Esophagus squamous epithelium (tissue), 5 donors: ENCODE measurements at regions not wholly inside any gene's neighbourhood (a gene's known extent, or its start where the extent isn't known, plus 50 kb on each side); places are given as distances from the start of the nearest gene placed in this dataset.

ENCODE experiments used
- DNase-seq: peaks from one replicate; lab custom pipeline; 2025; lab: John Stamatoyannopoulos, UW
- H3K27ac ChIP-seq, 4 donors: fragments of 200-600 bp; sonication (generic); one replicate each; pipeline ENCODE4 v1.5.1; 2016 to 2019; ENCODE audit warnings: mild to moderate bottlenecking in 1 of 4
- H3K27me3 ChIP-seq, 4 donors: fragments of 200-600 bp; sonication (generic); 1 replicate in 3 of 4; 2 replicates in 1 of 4; pipeline versions ENCODE4 v1.5.1 to v1.6.0; 2017 to 2021; ENCODE audit warnings: antibody characterized with exemption in 1 of 4
- H3K36me3 ChIP-seq, 3 donors: fragments of 200-600 bp; sonication (generic); one replicate each; pipeline ENCODE4 v1.5.1; 2016 to 2019
- H3K4me1 ChIP-seq, 3 donors: fragments of 200-600 bp; sonication (generic); one replicate each; pipeline ENCODE4 v1.5.1; 2017 to 2019
- H3K4me3 ChIP-seq, 4 donors: fragments of 200-600 bp; sonication (generic); 1 replicate in 3 of 4; 2 replicates in 1 of 4; pipeline ENCODE4 v1.5.1; 2016 to 2019; ENCODE audit warnings: mild to moderate bottlenecking in 2 of 4, moderate library complexity in 1 of 4
- H3K9me3 ChIP-seq, 3 donors: fragments of 200-600 bp; sonication (generic); one replicate each; pipeline ENCODE4 v1.5.1; 2016 to 2019
- POLR2A ChIP-seq, 4 donors: fragments of 450-650 bp; IDR thresholded peaks; one replicate each; pipeline ENCODE4 v1.6.1; 2017; ENCODE audit warnings: antibody characterized with exemption in 4 of 4, mild to moderate bottlenecking in 4 of 4, moderate library complexity in 3 of 4
- WGBS, 2 donors: methylation state at CpG; one replicate each; pipeline ENCODE4 v1.1.5; 2018; 5-methylcytosine and 5-hydroxymethylcytosine counted together
- intact Hi-C: fragments of 100-400 bp; cut with DNase I; formaldehyde crosslinking; loops from one replicate; pipeline ENCODE4 v1.15.0; 2022
- TF ChIP-seq, protein P1 (sequence below), 6 experiments: fragments of 450-650 bp in 4 of 6; fragments of 200-600 bp in 2 of 6; sonication (generic) in 2 of 6; IDR thresholded peaks; one replicate each; pipeline ENCODE4 v1.5.1; 2016 to 2019; ENCODE audit warnings: antibody characterized with exemption in 6 of 6, mild to moderate bottlenecking in 4 of 6, moderate library complexity in 4 of 6
- donor health status: DM: yes; HTN: yes; CAD: no.

DNA sequence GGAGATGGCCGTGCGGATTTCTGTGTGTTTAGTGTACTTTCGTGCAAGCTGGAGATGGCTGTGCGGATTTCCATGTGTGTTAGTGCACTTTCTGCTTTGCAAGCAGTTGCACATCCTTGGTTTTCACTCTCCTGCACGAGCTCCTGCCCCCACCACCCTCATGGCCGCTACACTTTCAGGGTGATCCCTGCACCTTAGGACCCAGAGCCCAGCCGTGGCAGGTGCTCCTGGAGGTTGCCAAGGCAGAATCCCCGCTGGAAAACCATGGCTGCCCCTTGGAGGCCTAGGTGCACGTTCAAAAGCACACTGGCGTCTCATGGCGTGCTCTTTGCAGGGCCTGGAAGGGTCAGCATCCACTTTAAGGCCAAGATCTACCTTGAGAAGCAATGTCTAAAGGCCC lies 311.0 kb upstream of the TNRC6C start:
- no peak overlapping the region for H3K4me3 ChIP-seq
- TF ChIP-seq, protein P1, sequence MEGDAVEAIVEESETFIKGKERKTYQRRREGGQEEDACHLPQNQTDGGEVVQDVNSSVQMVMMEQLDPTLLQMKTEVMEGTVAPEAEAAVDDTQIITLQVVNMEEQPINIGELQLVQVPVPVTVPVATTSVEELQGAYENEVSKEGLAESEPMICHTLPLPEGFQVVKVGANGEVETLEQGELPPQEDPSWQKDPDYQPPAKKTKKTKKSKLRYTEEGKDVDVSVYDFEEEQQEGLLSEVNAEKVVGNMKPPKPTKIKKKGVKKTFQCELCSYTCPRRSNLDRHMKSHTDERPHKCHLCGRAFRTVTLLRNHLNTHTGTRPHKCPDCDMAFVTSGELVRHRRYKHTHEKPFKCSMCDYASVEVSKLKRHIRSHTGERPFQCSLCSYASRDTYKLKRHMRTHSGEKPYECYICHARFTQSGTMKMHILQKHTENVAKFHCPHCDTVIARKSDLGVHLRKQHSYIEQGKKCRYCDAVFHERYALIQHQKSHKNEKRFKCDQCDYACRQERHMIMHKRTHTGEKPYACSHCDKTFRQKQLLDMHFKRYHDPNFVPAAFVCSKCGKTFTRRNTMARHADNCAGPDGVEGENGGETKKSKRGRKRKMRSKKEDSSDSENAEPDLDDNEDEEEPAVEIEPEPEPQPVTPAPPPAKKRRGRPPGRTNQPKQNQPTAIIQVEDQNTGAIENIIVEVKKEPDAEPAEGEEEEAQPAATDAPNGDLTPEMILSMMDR (IDR thresholded peaks at IDR 0.05), result no peak
- TF ChIP-seq POLR2A (IDR thresholded peaks at IDR 0.05), result no peak
- intact Hi-C loops, result no loop called here
- no peak overlapping the region for H3K27ac ChIP-seq
- WGBS, 2 donors, result 78 to 88% methylated on average over 7 to 8 of the region's 11 CpGs
- H3K36me3 ChIP-seq, result no peaks in the 10 kb centered on the region
- H3K9me3 ChIP-seq, result no peaks in the 10 kb centered on the region
- no peak for DNase-seq
- H3K4me1 ChIP-seq, result peaks cover 0 to 11% (median 0%) of the 10 kb centered on the region in 3 donors
- peaks cover 0 to 35% (median 0%) of the 10 kb centered on the region in 4 donors for H3K27me3 ChIP-seq

GRCh38 chr17:77649717-77650211 lies 308.7 kb upstream of the TNRC6C start:
- no peaks in the 10 kb centered on the region for H3K9me3 ChIP-seq
- intact Hi-C loops, result no loop called here
- peaks cover 0 to 20% (median 0%) of the 10 kb centered on the region in 4 donors for H3K27me3 ChIP-seq
- WGBS, 2 donors, result 73 to 78% methylated on average over 6 to 8 of the region's 8 CpGs
- peaks cover 0 to 11% (median 0%) of the 10 kb centered on the region in 3 donors for H3K4me1 ChIP-seq
- H3K36me3 ChIP-seq, result no peaks in the 10 kb centered on the region
- no peak for DNase-seq
- no peak overlapping the region for H3K4me3 ChIP-seq
- H3K27ac ChIP-seq, result no peak overlapping the region
- TF ChIP-seq, protein P1 (IDR thresholded peaks at IDR 0.05), result no peak
- no peak for TF ChIP-seq POLR2A (IDR thresholded peaks at IDR 0.05)

- 70 to 73% methylated on average over 3 to 4 of the region's 4 CpGs for WGBS, 2 donors
- TF ChIP-seq, protein P1 (IDR thresholded peaks at IDR 0.05), result no peak
- TF ChIP-seq POLR2A (IDR thresholded peaks at IDR 0.05), result no peak
- no peak overlapping the region for H3K4me3 ChIP-seq
- peaks cover 0 to 23% (median 0%) of the 10 kb centered on the region in 4 donors for H3K27me3 ChIP-seq
- no peak for DNase-seq
- intact Hi-C loops, result no loop called here
- H3K4me1 ChIP-seq, result no peaks in the 10 kb centered on the region
- no peaks in the 10 kb centered on the region for H3K36me3 ChIP-seq
- H3K27ac ChIP-seq, result no peak overlapping the region
- no peaks in the 10 kb centered on the region for H3K9me3 ChIP-seq
Measured at GRCh38 chr17:77651988-77652387, 306.5 kb upstream of the TNRC6C start.

DNA sequence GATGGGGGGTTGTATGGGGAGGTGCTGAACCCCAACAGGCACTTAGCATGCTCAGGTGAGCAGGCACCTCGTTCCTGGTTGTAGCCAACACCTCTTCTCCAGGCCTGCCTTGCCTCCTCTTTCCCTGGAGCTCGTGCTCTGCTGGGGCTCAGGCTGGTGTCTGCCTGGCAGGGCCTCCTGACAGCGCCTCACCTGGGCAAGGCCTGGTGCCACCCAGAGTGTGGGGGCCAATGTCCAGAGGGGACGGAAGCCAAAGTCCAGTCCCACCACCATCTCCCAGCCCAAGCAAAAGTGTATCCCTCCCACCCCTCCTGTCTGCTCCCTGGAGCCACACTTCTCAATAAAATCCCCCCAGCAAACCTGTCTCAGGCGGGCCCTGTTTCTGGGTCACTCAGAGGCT lies 304.2 kb upstream of the TNRC6C start:
- DNase-seq, result no peak
- WGBS, 2 donors, result 60 to 83% methylated on average over 2 to 3 of the region's 5 CpGs
- peaks cover 0 to 11% (median 6%) of the 10 kb centered on the region in 3 donors for H3K9me3 ChIP-seq
- H3K4me1 ChIP-seq, result no peaks in the 10 kb centered on the region
- H3K27me3 ChIP-seq, result peaks cover 0 to 37% (median 0%) of the 10 kb centered on the region in 4 donors
- H3K4me3 ChIP-seq, result no peak overlapping the region
- no peak overlapping the region for H3K27ac ChIP-seq
- intact Hi-C loops, result no loop called here
- H3K36me3 ChIP-seq, result no peaks in the 10 kb centered on the region
- TF ChIP-seq, protein P1 (IDR thresholded peaks at IDR 0.05), result no peak
- TF ChIP-seq POLR2A (IDR thresholded peaks at IDR 0.05), result no peak

DNA sequence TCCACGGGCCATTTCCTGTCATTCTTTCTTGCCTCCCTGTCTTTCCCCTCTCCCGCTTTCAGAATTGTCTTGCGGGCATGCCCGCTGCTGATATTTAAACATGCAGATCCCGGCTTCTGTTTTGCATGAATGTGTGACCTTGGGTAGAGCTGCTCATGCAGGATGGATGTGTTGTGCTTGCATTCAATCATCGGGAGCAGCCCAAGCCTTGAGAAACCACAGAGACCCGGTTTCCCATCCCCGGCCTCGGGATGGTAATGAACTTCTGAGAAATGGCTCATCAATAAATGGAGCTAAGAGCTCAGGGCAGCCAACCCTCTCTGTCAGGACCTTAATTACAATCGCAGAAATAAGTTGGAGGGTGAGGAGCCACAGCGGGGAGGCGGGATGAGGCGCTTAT lies 303.7 kb upstream of the TNRC6C start:
- no peak overlapping the region for H3K27ac ChIP-seq
- H3K9me3 ChIP-seq, result peaks cover 0 to 11% (median 6%) of the 10 kb centered on the region in 3 donors
- DNase-seq, result no peak
- peaks cover 0 to 37% (median 0%) of the 10 kb centered on the region in 4 donors for H3K27me3 ChIP-seq
- intact Hi-C loops, result no loop called here
- TF ChIP-seq, protein P1 (IDR thresholded peaks at IDR 0.05), result no peak
- TF ChIP-seq POLR2A (IDR thresholded peaks at IDR 0.05), result no peak
- no peak overlapping the region for H3K4me3 ChIP-seq
- 52% methylated on average over 9 to 11 of the region's 13 CpGs for WGBS, 2 donors
- H3K4me1 ChIP-seq, result no peaks in the 10 kb centered on the region
- no peaks in the 10 kb centered on the region for H3K36me3 ChIP-seq
